ENCODE measurements at regions not wholly inside any gene's neighbourhood (a gene's known extent, or its start where the extent isn't known, plus 50 kb on each side); places are given as distances from the start of the nearest gene placed in this dataset.

DNA sequence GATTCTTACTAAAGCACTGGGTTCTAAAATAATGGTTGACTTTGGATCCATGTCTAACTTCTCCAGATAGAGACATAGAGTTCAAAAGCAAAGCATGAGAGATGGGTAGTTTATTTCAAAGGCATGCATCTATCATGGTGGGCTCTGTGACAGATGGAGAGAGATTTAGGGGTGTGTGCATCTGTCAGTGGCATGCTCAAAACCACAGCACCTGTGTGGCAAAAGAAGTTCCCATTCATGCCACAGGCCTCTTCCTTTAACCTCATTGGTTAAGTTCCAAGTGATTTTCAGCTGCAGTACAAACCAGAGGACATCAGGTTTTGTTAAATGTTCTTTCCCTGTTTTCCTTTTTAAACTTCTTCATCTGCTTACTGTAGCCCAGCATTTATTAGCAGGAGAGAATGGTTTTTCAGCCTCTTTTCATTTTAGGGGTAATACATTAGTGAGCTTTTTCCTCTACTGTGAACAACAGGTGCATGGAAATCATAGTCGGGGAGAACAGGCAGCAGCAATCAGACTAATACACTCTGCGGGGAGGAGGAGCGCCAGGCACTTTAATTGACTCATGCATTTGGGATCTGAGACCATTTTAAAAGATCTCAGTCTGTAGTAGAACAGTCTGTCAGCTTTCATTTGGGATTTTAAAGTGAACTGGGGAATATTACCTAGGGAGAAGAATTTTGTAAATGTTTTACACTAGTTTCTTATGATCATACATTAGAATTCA, 52.4 kb upstream of the UPP2 start:
- intact Hi-C loops (cut with micrococcal nuclease; ENCODE audit: unreplicated experiment) = no loop called here
- no peak overlapping the region for H3K27ac Mint-ChIP-seq (ENCODE audit: unreplicated experiment)

DNA sequence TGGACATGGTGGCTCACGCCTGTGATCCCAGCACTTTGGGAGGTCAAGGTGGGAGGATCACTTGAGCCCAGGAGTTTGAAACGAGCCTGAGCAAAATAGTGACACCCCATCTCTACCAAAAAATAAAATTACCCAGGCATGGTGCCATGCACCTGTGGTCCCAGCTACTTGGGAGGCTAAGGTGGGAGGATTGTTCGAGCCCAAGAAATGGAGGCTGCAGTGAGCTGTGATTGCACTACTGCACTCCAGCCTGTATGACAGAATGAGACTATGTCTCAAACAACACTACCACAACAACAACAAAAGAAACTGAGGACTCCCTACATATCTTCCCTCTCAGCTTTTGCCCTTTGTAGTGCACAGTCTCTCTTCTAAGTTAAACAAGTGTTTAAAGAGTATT, 53.3 kb upstream of the UPP2 start:
- Mint-ChIP-seq H3K9me3 (ENCODE audit: low read depth, unreplicated experiment) (no peaks in the 10 kb centered on the region), H3K4me3 (ENCODE audit: low read depth, unreplicated experiment) (no peak overlapping the region), H3K27me3 (ENCODE audit: unreplicated experiment) (no peaks in the 10 kb centered on the region), H3K36me3 (ENCODE audit: insufficient read depth, unreplicated experiment) (no peaks in the 10 kb centered on the region), H3K4me1 (ENCODE audit: low read depth, unreplicated experiment) (no peaks in the 10 kb centered on the region), H3K27ac (ENCODE audit: unreplicated experiment) (no peak overlapping the region)
- CTCF ChIA-PET = interaction anchor here (0.5 kb wide), 1 partner anchor 11 kb away, joined by 14 read pairs; no protein-coding TSS in a partner anchor
- DNase-seq = no peak
- BruUV-seq (replicated peaks) = no TSS peak
- intact Hi-C loops (cut with micrococcal nuclease; ENCODE audit: unreplicated experiment) = no loop called here
- TF ChIP-seq, protein P1, sequence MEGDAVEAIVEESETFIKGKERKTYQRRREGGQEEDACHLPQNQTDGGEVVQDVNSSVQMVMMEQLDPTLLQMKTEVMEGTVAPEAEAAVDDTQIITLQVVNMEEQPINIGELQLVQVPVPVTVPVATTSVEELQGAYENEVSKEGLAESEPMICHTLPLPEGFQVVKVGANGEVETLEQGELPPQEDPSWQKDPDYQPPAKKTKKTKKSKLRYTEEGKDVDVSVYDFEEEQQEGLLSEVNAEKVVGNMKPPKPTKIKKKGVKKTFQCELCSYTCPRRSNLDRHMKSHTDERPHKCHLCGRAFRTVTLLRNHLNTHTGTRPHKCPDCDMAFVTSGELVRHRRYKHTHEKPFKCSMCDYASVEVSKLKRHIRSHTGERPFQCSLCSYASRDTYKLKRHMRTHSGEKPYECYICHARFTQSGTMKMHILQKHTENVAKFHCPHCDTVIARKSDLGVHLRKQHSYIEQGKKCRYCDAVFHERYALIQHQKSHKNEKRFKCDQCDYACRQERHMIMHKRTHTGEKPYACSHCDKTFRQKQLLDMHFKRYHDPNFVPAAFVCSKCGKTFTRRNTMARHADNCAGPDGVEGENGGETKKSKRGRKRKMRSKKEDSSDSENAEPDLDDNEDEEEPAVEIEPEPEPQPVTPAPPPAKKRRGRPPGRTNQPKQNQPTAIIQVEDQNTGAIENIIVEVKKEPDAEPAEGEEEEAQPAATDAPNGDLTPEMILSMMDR (IDR thresholded peaks at IDR 0.05; ENCODE audit: unreplicated experiment) = no peak

More for the DNA sequence above, 52.4 kb upstream of the UPP2 start:
- H3K4me3 Mint-ChIP-seq (ENCODE audit: low read depth, unreplicated experiment) = no peak overlapping the region
- CTCF ChIA-PET = interaction anchor here (0.5 kb wide), 1 partner anchor 12 kb away, joined by 14 read pairs; no protein-coding TSS in a partner anchor
- H3K36me3 Mint-ChIP-seq (ENCODE audit: insufficient read depth, unreplicated experiment) = no peaks in the 10 kb centered on the region
- H3K9me3 Mint-ChIP-seq (ENCODE audit: low read depth, unreplicated experiment) = no peaks in the 10 kb centered on the region
- no peak for DNase-seq
- BruUV-seq (replicated peaks) = no TSS peak
- no peaks in the 10 kb centered on the region for H3K27me3 Mint-ChIP-seq (ENCODE audit: unreplicated experiment)
- TF ChIP-seq, protein P1 (IDR thresholded peaks at IDR 0.05; ENCODE audit: unreplicated experiment) = no peak
- no peaks in the 10 kb centered on the region for H3K4me1 Mint-ChIP-seq (ENCODE audit: low read depth, unreplicated experiment)

DNA sequence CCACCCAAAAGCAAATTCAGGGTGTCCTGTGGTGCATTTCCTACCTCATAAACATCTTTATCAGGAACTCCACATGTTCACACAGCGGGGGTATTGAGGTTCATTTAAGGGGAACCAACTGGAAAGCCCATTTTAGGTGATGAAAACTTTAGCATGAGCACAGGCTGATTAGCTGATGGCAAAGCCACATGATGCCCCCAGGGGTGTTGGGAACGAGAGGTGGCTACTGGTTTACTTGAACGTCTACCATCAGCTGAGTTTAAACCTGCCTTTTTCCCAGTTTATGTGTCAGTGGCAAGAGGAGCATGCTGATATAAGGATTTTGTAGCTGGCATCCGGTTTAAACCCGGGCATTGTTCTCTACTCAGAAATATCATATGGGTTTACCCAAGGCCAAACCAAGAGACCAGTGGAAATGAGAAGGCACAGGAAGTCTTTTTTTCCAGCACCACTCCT, 54.5 kb upstream of the UPP2 start:
- intact Hi-C loops (cut with micrococcal nuclease; ENCODE audit: unreplicated experiment) = no loop called here
- no peak overlapping the region for H3K4me3 Mint-ChIP-seq (ENCODE audit: low read depth, unreplicated experiment)
- H3K36me3 Mint-ChIP-seq (ENCODE audit: insufficient read depth, unreplicated experiment) = no peaks in the 10 kb centered on the region
- CTCF ChIA-PET = no interaction called here
- no peaks in the 10 kb centered on the region for H3K27me3 Mint-ChIP-seq (ENCODE audit: unreplicated experiment)
- H3K9me3 Mint-ChIP-seq (ENCODE audit: low read depth, unreplicated experiment) = no peaks in the 10 kb centered on the region
- TF ChIP-seq, protein P1 (IDR thresholded peaks at IDR 0.05; ENCODE audit: unreplicated experiment) = no peak
- H3K27ac Mint-ChIP-seq (ENCODE audit: unreplicated experiment) = no peak overlapping the region
- no TSS peak for BruUV-seq (replicated peaks)
- no peak for DNase-seq
- no peaks in the 10 kb centered on the region for H3K4me1 Mint-ChIP-seq (ENCODE audit: low read depth, unreplicated experiment)

DNA sequence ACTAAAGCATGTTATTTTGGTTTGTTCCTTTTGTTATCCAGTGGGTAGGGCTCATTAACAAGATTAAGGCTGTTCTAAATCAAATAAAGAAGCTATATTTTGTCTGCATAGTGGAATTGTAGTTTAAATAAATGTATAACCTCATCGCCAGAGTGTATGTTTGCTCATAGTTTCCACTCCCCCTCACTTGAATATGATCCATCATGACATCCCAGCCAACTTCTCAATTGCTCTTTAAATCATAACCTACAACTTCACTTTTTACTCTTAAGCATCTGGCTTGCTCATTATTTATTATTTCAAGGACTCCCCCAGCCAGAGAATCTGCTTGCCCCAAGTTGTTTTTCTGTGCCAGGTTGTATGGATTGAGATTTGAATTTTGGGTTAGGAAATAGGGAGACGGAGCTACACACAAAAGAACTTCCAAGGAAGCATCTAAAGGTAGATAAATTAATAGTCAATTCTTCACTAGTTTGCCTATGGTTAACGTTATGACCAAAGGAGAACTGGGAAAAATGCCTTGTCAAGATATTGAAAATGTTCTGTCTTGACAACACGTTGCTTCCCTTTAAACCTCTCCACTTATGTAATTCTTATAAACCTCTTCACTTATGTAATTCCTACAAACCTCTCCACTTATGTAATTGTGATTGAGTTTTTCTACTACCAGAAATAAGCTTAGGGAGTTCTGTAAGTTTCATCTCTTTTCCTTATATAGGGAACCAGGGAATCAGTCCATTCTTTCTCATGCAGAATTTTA, 55.4 kb upstream of the UPP2 start:
- Mint-ChIP-seq H3K27me3 (ENCODE audit: unreplicated experiment) (no peaks in the 10 kb centered on the region), H3K4me1 (ENCODE audit: low read depth, unreplicated experiment) (no peaks in the 10 kb centered on the region), H3K36me3 (ENCODE audit: insufficient read depth, unreplicated experiment) (no peaks in the 10 kb centered on the region), H3K4me3 (ENCODE audit: low read depth, unreplicated experiment) (no peak overlapping the region), H3K9me3 (ENCODE audit: low read depth, unreplicated experiment) (no peaks in the 10 kb centered on the region), H3K27ac (ENCODE audit: unreplicated experiment) (no peak overlapping the region)
- intact Hi-C loops (cut with micrococcal nuclease; ENCODE audit: unreplicated experiment) = no loop called here
- BruUV-seq (replicated peaks) = no TSS peak
- TF ChIP-seq, protein P1 (IDR thresholded peaks at IDR 0.05; ENCODE audit: unreplicated experiment) = no peak
- CTCF ChIA-PET = interaction anchor here (1.2 kb wide), 1 partner anchor 82 kb away, joined by 4 read pairs; no protein-coding TSS in a partner anchor
- no peak for DNase-seq
